Left lung (tissue), 4 donors: ENCODE measurements at regions not wholly inside any gene's neighbourhood (a gene's known extent, or its start where the extent isn't known, plus 50 kb on each side); places are given as distances from the start of the nearest gene placed in this dataset.

ENCODE experiments used
- ATAC-seq: fragments of 200-7000 bp; cut with Tn5 transposase; one replicate; pipeline ENCODE4 v1.9.1; 2020; ENCODE audit warnings: moderate library complexity
- DNase-seq, 4 donors: peaks; one replicate each; pipeline ENCODE4 v3.0.0-alpha.2; 2013 to 2020
- H3K27ac ChIP-seq, 2 donors: fragments of 200-600 bp; sonication (generic) in 1 of 2; one replicate each; pipeline versions ENCODE4 v1.5.0 to v1.8.0; 2020 to 2021
- H3K27me3 ChIP-seq, 2 donors: fragments of 200-600 bp; sonication (generic) in 1 of 2; one replicate each; pipeline versions ENCODE4 v1.5.0 to v1.8.0; 2020 to 2021
- H3K36me3 ChIP-seq, 2 donors: fragments of 200-600 bp; sonication (generic) in 1 of 2; one replicate each; pipeline versions ENCODE4 v1.5.0 to v1.8.0; 2020 to 2021
- H3K4me1 ChIP-seq, 2 donors: fragments of 200-600 bp; one replicate each; pipeline ENCODE4 v1.8.0; 2021
- H3K4me3 ChIP-seq, 2 donors: fragments of 200-600 bp; sonication (generic) in 1 of 2; one replicate each; pipeline versions ENCODE4 v1.5.0 to v1.8.0; 2020 to 2021; ENCODE audit warnings: mild to moderate bottlenecking in 1 of 2
- H3K9me3 ChIP-seq, 2 donors: fragments of 200-600 bp; sonication (generic) in 1 of 2; one replicate each; pipeline versions ENCODE4 v1.5.0 to v1.8.0; 2020 to 2021
- intact Hi-C, 2 donors: fragments of 100-400 bp; cut with DNase I; formaldehyde crosslinking; loops; one replicate each; pipeline versions ENCODE4 v1.11.2 to v1.14.2; 2022
- TF ChIP-seq, protein P1 (sequence below), 2 donors: fragments of 200-600 bp; sonication (generic) in 1 of 2; IDR thresholded peaks; one replicate each; pipeline versions ENCODE4 v1.5.0 to v1.8.0; 2021; ENCODE audit warnings: antibody characterized with exemption in 2 of 2
- donor health status: DM: no; HTN: yes; CAD: no.
- donor health status: DM: no; HTN: no; CAD: no.

DNA sequence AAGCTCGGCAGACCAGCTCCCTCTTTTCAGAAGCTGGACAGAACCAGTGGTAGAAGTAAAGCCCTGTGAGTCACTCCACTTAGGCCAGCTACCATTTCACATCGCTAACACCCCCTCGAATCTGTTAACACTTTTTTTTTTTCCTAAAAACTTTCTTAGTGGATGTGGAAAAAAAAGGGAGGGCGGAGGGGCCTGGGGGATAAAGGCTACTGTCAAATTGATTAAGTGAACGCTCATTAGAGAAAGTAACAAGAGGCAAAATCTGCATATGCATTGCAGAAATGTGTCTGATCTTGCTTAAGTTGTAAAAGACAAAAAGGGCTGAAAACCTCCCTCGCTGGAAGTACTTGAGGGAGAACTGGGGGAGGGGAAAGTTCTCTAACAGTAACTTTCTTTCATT, 86.6 kb upstream of the OTX2 start:
- TF ChIP-seq, protein P1, sequence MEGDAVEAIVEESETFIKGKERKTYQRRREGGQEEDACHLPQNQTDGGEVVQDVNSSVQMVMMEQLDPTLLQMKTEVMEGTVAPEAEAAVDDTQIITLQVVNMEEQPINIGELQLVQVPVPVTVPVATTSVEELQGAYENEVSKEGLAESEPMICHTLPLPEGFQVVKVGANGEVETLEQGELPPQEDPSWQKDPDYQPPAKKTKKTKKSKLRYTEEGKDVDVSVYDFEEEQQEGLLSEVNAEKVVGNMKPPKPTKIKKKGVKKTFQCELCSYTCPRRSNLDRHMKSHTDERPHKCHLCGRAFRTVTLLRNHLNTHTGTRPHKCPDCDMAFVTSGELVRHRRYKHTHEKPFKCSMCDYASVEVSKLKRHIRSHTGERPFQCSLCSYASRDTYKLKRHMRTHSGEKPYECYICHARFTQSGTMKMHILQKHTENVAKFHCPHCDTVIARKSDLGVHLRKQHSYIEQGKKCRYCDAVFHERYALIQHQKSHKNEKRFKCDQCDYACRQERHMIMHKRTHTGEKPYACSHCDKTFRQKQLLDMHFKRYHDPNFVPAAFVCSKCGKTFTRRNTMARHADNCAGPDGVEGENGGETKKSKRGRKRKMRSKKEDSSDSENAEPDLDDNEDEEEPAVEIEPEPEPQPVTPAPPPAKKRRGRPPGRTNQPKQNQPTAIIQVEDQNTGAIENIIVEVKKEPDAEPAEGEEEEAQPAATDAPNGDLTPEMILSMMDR (IDR thresholded peaks at IDR 0.05) = no peak
- intact Hi-C loops = no loop called here
- DNase-seq = no peak
- no peak overlapping the region for H3K4me3 ChIP-seq
- H3K27ac ChIP-seq = no peak overlapping the region
- no peaks in the 10 kb centered on the region for H3K36me3 ChIP-seq
- no peak for ATAC-seq
- H3K27me3 ChIP-seq = peaks cover 0 to 9% of the 10 kb centered on the region in 2 donors
- no peaks in the 10 kb centered on the region for H3K9me3 ChIP-seq
- no peaks in the 10 kb centered on the region for H3K4me1 ChIP-seq

DNA sequence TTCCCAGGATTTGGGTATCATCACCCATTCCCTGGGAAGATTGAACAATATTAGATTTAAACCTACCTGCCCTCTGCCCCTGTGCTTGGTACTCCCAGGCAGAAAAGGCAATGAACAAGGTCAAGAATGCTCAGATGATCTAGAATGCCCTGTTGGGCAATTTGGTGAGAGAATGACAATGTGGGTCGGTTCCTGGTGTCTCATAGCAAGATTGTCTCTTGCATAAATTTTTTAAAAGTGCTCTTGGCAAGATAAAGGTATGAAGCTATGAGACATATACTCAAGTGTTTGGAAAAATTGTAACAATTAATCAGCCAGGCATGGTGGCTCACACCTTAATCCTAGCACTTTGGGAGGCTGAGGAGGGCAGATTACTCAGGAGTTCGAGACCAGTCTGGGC, 86.0 kb upstream of the OTX2 start:
- ATAC-seq = no peak
- Histone ChIP-seq H3K27ac (no peak overlapping the region), H3K27me3 (peaks cover 0 to 9% of the 10 kb centered on the region in 2 donors), H3K4me3 (no peak overlapping the region), H3K4me1 (no peaks in the 10 kb centered on the region), H3K9me3 (no peaks in the 10 kb centered on the region), H3K36me3 (no peaks in the 10 kb centered on the region)
- DNase-seq = no peak
- TF ChIP-seq, protein P1 (IDR thresholded peaks at IDR 0.05) = no peak
- intact Hi-C loops = no loop called here

DNA sequence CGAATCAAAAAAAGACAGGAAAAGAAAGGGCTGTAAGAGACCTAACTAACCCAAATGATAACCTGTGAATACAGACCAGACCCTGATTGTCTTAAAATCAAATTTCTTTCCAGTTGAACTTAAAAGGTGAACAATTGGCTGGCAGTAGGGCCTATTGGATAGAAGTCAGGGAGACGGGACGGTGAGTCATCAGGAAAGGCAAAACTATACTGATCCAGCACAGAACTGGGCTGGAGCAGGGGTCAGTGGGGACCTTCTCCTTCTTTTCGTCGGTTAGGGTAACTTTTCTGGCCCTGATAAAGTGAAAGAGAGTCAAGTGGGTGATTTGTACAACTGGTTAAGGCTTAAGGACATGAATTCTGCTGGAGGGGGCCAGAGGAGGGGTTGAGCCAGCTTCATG, 84.9 kb upstream of the OTX2 start:
- no peaks in the 10 kb centered on the region for H3K36me3 ChIP-seq
- no peak for DNase-seq
- no peaks in the 10 kb centered on the region for H3K9me3 ChIP-seq
- H3K4me1 ChIP-seq = no peaks in the 10 kb centered on the region
- intact Hi-C loops = no loop called here
- H3K27me3 ChIP-seq = peaks cover 0 to 9% of the 10 kb centered on the region in 2 donors
- no peak for ATAC-seq
- H3K4me3 ChIP-seq = no peak overlapping the region
- TF ChIP-seq, protein P1 (IDR thresholded peaks at IDR 0.05) = no peak
- no peak overlapping the region for H3K27ac ChIP-seq

DNA sequence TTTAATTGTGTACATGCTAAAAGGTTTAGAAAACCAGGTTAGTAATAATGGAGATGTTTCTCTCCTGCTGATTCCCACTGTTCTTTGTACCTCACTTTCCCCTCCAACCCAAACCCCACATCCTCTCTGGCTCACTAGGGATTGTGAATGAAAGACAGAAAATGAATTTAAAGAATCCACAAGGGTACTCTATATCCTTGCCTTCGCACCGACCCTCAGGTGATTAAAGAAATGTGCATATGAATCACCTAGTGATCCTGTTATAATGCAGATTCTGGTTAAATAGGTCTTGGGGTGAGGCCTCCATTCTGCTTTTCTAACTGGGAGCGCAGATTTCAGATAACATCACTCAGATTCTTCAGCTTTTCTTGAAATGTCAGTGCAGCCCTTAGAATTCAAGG, 84.3 kb upstream of the OTX2 start:
- Histone ChIP-seq H3K9me3 (no peaks in the 10 kb centered on the region), H3K27me3 (peaks cover 0 to 9% of the 10 kb centered on the region in 2 donors), H3K27ac (no peak overlapping the region), H3K4me3 (no peak overlapping the region), H3K36me3 (no peaks in the 10 kb centered on the region), H3K4me1 (no peaks in the 10 kb centered on the region)
- ATAC-seq (no peak), DNase-seq (no peak)
- intact Hi-C loops = no loop called here
- TF ChIP-seq, protein P1 (IDR thresholded peaks at IDR 0.05) = no peak

DNA sequence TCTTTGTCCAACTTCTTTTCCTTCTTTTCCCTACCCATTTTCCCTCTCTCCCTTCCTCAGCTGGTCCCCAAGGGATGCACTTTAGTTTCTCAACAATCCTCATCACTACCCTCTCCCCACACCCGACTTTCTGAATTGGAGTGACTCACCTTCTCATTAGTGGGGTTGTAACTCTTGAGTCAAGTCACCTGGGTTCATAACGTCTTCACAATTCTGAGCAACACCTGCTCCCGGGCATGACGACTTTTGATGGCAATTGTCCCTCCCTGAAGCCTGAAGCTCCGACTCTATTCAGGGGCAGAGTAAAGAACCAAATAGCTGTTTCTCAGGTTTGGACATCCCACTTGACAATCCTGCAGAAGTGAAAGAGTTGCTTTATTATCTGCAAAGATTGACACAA, 82.7 kb upstream of the OTX2 start:
- no peak for DNase-seq
- TF ChIP-seq, protein P1 (IDR thresholded peaks at IDR 0.05) = no peak
- Histone ChIP-seq H3K36me3 (no peaks in the 10 kb centered on the region), H3K4me1 (no peaks in the 10 kb centered on the region), H3K27me3 (peaks cover 3 to 18% of the 10 kb centered on the region in 2 donors), H3K27ac (no peak overlapping the region), H3K4me3 (no peak overlapping the region), H3K9me3 (no peaks in the 10 kb centered on the region)
- intact Hi-C loops = no loop called here
- ATAC-seq = no peak
